Astrocyte (in vitro differentiated cells and primary cell): ENCODE measurements at regions not wholly inside any gene's neighbourhood (a gene's known extent, or its start where the extent isn't known, plus 50 kb on each side); places are given as distances from the start of the nearest gene placed in this dataset.

Experiments used
- DNase-seq: peaks from one replicate; pipeline ENCODE4 v3.0.0-alpha.2; 2010; ENCODE audit warnings: low read depth
- FAIRE-seq: peaks from 2 replicates; lab custom pipeline; 2011; peaks lifted over from hg19 to GRCh38; lab: Jason Lieb, UNC
- H2AFZ ChIP-seq: 2 replicates; pipeline ENCODE4 v1.6.0; 2012; ENCODE audit warnings: low read depth, low read length, inconsistent platforms
- H3K27ac ChIP-seq: 2 replicates; pipeline ENCODE4 v1.5.1; 2011; ENCODE audit warnings: low read depth, low read length, inconsistent platforms
- H3K27me3 ChIP-seq: 2 replicates; pipeline ENCODE4 v1.6.0; 2011; ENCODE audit warnings: low read length, inconsistent platforms; ENCODE audit not compliant: insufficient read depth
- H3K36me3 ChIP-seq: 2 replicates; pipeline ENCODE4 v1.5.1; 2011; ENCODE audit warnings: low read length, inconsistent platforms; ENCODE audit not compliant: insufficient read depth
- H3K4me1 ChIP-seq: 2 replicates; pipeline ENCODE4 v1.5.1; 2011; ENCODE audit warnings: low read length, inconsistent platforms; ENCODE audit not compliant: insufficient read depth
- H3K4me2 ChIP-seq: 2 replicates; pipeline ENCODE4 v1.6.0; 2012; ENCODE audit warnings: low read length, inconsistent platforms
- H3K4me3 ChIP-seq: 2 replicates; pipeline ENCODE4 v1.5.1; 2011; ENCODE audit warnings: low read depth, mild to moderate bottlenecking, low read length, inconsistent platforms; ENCODE audit not compliant: insufficient read depth
- H3K79me2 ChIP-seq: 2 replicates; pipeline ENCODE4 v1.6.0; 2012; ENCODE audit warnings: mild to moderate bottlenecking, low read length, inconsistent platforms; ENCODE audit not compliant: insufficient read depth
- H3K9ac ChIP-seq: 2 replicates; pipeline ENCODE4 v1.6.0; 2012; ENCODE audit warnings: mild to moderate bottlenecking, low read length, inconsistent platforms
- H3K9me3 ChIP-seq: 2 replicates; pipeline ENCODE4 v1.5.1; 2012; ENCODE audit warnings: low read depth, mild to moderate bottlenecking, low read length, inconsistent platforms; ENCODE audit not compliant: insufficient read depth
- H4K20me1 ChIP-seq: 2 replicates; pipeline ENCODE4 v1.6.0; 2012; ENCODE audit warnings: low read length, inconsistent platforms; ENCODE audit not compliant: insufficient read depth
- H3K27ac Mint-ChIP-seq: one replicate; pipeline ENCODE4 v1.8.0; 2021; ENCODE audit warnings: mild to moderate bottlenecking, mixed read lengths; ENCODE audit not compliant: unreplicated experiment
- H3K27me3 Mint-ChIP-seq: one replicate; pipeline ENCODE4 v1.8.0; 2021; ENCODE audit warnings: low read depth, mixed read lengths; ENCODE audit not compliant: unreplicated experiment
- H3K36me3 Mint-ChIP-seq: one replicate; pipeline ENCODE4 v1.8.0; 2021; ENCODE audit warnings: low read depth, mixed read lengths; ENCODE audit not compliant: unreplicated experiment
- H3K4me1 Mint-ChIP-seq: one replicate; pipeline ENCODE4 v1.8.0; 2021; ENCODE audit warnings: low read depth, mixed read lengths; ENCODE audit not compliant: unreplicated experiment
- H3K4me3 Mint-ChIP-seq: one replicate; pipeline ENCODE4 v1.8.0; 2021; ENCODE audit warnings: mild to moderate bottlenecking, moderate library complexity, mixed read lengths; ENCODE audit not compliant: unreplicated experiment
- H3K9me3 Mint-ChIP-seq: one replicate; pipeline ENCODE4 v1.8.0; 2021; ENCODE audit warnings: mild to moderate bottlenecking, mixed read lengths; ENCODE audit not compliant: unreplicated experiment
- EZH2 ChIP-seq: IDR thresholded peaks from 2 replicates; pipeline ENCODE4 v1.6.1; 2012; ENCODE audit warnings: mild to moderate bottlenecking, low read length, inconsistent platforms; ENCODE audit not compliant: insufficient read depth
- TF ChIP-seq, protein P1 (sequence below): IDR thresholded peaks from 2 replicates; pipeline ENCODE4 v1.5.1; 2011; ENCODE audit warnings: low read depth, mild to moderate bottlenecking, inconsistent platforms, low read length, moderate library complexity; ENCODE audit not compliant: insufficient read depth

DNA sequence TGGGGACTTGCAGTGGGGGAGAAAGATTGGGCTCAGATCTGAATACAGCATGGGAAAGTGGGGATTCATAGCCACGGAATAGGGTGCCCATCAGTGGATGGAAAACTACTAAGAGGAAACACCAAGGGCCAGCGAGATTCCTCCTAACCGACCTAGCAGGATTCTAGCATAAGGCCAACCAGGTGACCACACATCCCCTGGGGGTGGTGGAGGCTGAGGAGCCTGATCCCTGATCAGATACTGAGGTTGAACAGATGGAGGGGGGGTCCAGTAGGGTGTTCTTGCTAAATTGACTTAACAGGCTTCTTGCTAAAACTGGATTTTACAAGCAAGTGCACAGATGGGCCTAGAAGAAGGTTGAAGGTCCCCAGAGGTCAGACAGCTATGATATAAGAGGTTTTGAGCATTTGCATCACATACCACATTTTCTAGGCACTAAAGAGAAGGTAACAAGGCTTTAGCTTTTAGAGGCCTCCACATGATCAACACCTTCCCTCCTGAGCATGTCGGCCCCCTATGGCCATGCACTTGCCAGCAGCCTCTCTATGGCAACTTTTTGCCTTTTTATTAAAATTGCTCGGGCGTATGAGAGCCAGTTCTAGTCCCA, 69.1 kb upstream of the PUDP start:
- Mint-ChIP-seq H3K27me3 (no peaks in the 10 kb centered on the region), H3K4me3 (no peak overlapping the region), H3K9me3 (no peaks in the 10 kb centered on the region), H3K36me3 (no peaks in the 10 kb centered on the region), H3K27ac (no peak overlapping the region), H3K4me1 (peaks cover 10% of the 10 kb centered on the region)
- Histone ChIP-seq H3K9me3 (no peaks in the 10 kb centered on the region), H3K4me2 (no peak overlapping the region), H3K27ac (no peak overlapping the region), H3K79me2 (no peaks in the 10 kb centered on the region), H3K27me3 (no peaks in the 10 kb centered on the region), H3K4me1 (no peaks in the 10 kb centered on the region), H3K4me3 (no peak overlapping the region), H3K36me3 (no peaks in the 10 kb centered on the region), H3K9ac (no peak overlapping the region), H2AFZ (no peak overlapping the region), H4K20me1 (no peaks in the 10 kb centered on the region)
- FAIRE-seq = no peak
- no peak for TF ChIP-seq EZH2
- TF ChIP-seq, protein P1, sequence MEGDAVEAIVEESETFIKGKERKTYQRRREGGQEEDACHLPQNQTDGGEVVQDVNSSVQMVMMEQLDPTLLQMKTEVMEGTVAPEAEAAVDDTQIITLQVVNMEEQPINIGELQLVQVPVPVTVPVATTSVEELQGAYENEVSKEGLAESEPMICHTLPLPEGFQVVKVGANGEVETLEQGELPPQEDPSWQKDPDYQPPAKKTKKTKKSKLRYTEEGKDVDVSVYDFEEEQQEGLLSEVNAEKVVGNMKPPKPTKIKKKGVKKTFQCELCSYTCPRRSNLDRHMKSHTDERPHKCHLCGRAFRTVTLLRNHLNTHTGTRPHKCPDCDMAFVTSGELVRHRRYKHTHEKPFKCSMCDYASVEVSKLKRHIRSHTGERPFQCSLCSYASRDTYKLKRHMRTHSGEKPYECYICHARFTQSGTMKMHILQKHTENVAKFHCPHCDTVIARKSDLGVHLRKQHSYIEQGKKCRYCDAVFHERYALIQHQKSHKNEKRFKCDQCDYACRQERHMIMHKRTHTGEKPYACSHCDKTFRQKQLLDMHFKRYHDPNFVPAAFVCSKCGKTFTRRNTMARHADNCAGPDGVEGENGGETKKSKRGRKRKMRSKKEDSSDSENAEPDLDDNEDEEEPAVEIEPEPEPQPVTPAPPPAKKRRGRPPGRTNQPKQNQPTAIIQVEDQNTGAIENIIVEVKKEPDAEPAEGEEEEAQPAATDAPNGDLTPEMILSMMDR = no peak
- no peak for DNase-seq

DNA sequence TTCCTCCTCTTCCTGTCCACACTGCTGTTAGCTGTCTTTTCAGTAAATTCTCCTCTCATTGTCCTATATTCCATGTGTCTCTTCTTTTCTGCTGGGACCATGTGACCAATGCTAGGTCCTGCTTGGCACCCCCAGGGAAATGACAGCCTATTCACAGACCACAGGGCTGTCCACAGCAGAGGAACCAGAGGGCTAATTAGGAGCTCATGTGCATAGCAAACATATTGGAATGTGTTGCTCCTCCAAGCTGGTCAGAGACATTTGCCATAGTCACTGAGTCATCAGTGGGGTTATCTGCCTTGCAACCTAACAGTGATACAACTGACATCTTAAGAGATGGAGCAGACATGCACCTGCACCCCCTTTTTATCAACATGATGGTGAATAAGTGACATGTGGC, 67.9 kb upstream of the PUDP start:
- Histone ChIP-seq H3K27me3 (no peaks in the 10 kb centered on the region), H3K36me3 (no peaks in the 10 kb centered on the region), H3K4me1 (no peaks in the 10 kb centered on the region), H3K4me2 (no peak overlapping the region), H3K9me3 (no peaks in the 10 kb centered on the region), H4K20me1 (no peaks in the 10 kb centered on the region), H3K9ac (no peak overlapping the region), H3K4me3 (no peak overlapping the region), H3K27ac (no peak overlapping the region), H3K79me2 (no peaks in the 10 kb centered on the region), H2AFZ (no peak overlapping the region)
- H3K4me1 Mint-ChIP-seq = peaks cover 10% of the 10 kb centered on the region
- H3K27ac Mint-ChIP-seq = no peak overlapping the region
- H3K27me3 Mint-ChIP-seq = no peaks in the 10 kb centered on the region
- H3K4me3 Mint-ChIP-seq = no peak overlapping the region
- TF ChIP-seq EZH2 = no peak
- TF ChIP-seq, protein P1 = no peak
- no peaks in the 10 kb centered on the region for H3K9me3 Mint-ChIP-seq
- DNase-seq (peak; percentile 2), FAIRE-seq (peak; percentile 67)
- H3K36me3 Mint-ChIP-seq = no peaks in the 10 kb centered on the region

DNA sequence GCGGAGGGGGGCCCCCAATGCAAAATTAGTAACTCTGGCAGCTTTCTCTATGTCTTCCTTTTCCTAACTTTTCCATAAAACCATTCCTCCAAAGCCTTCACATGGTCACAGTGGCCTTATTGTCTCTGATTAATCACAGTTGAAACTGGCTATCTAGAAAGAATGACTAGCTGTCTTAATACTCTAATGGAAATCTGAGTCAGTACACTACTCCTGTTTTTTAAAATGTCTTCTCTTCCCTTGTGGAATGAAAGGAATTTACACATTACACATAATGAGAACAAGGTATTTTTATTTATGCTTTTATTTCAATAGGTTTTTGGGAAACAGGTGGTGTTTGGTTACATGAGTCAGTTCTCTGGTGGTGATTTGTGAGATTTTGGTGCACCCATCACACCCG, 66.3 kb upstream of the PUDP start:
- DNase-seq = no peak

More for the DNA sequence above, 66.3 kb upstream of the PUDP start:
- TF ChIP-seq, protein P1 = no peak
- no peak for TF ChIP-seq EZH2
- Histone ChIP-seq H3K79me2 (no peaks in the 10 kb centered on the region), H3K4me1 (no peaks in the 10 kb centered on the region), H3K27me3 (no peaks in the 10 kb centered on the region), H3K27ac (no peak overlapping the region), H3K36me3 (no peaks in the 10 kb centered on the region), H3K4me3 (no peak overlapping the region), H2AFZ (no peak overlapping the region), H3K9ac (no peak overlapping the region), H3K9me3 (no peaks in the 10 kb centered on the region), H4K20me1 (no peaks in the 10 kb centered on the region), H3K4me2 (no peak overlapping the region)
- H3K27ac Mint-ChIP-seq = no peak overlapping the region
- FAIRE-seq = peak; percentile 59
- peaks cover 10% of the 10 kb centered on the region for H3K4me1 Mint-ChIP-seq
- H3K9me3 Mint-ChIP-seq = no peaks in the 10 kb centered on the region
- H3K27me3 Mint-ChIP-seq = no peaks in the 10 kb centered on the region
- H3K4me3 Mint-ChIP-seq = no peak overlapping the region
- no peaks in the 10 kb centered on the region for H3K36me3 Mint-ChIP-seq
